HUES6 (cell line): ENCODE measurements at regions not wholly inside any gene's neighbourhood (a gene's known extent, or its start where the extent isn't known, plus 50 kb on each side); places are given as distances from the start of the nearest gene placed in this dataset.

Experiments used
- H3K27ac ChIP-seq: 2 replicates; pipeline ENCODE4 v1.7.0; 2013; ENCODE audit warnings: low read depth, mild to moderate bottlenecking, low read length, inconsistent platforms
- H3K27me3 ChIP-seq: 2 replicates; pipeline ENCODE4 v1.6.1; 2013; ENCODE audit warnings: low read length; ENCODE audit not compliant: control insufficient read depth, insufficient read depth
- H3K36me3 ChIP-seq: 2 replicates; pipeline ENCODE4 v1.6.1; 2013; ENCODE audit warnings: low read length; ENCODE audit not compliant: control insufficient read depth, insufficient read depth
- H3K4me1 ChIP-seq: 2 replicates; pipeline ENCODE4 v1.6.1; 2013; ENCODE audit warnings: low read length; ENCODE audit not compliant: control insufficient read depth, insufficient read depth
- H3K4me3 ChIP-seq: 2 replicates; pipeline ENCODE4 v1.5.1; 2013; ENCODE audit warnings: low read depth, low read length
- H3K9ac ChIP-seq: one replicate; pipeline ENCODE4 v1.6.1; 2013; ENCODE audit warnings: mild to moderate bottlenecking, low read length
- H3K9me3 ChIP-seq: 2 replicates; pipeline ENCODE4 v1.6.1; 2013; ENCODE audit warnings: low read depth, low read length; ENCODE audit not compliant: control insufficient read depth, insufficient read depth

DNA sequence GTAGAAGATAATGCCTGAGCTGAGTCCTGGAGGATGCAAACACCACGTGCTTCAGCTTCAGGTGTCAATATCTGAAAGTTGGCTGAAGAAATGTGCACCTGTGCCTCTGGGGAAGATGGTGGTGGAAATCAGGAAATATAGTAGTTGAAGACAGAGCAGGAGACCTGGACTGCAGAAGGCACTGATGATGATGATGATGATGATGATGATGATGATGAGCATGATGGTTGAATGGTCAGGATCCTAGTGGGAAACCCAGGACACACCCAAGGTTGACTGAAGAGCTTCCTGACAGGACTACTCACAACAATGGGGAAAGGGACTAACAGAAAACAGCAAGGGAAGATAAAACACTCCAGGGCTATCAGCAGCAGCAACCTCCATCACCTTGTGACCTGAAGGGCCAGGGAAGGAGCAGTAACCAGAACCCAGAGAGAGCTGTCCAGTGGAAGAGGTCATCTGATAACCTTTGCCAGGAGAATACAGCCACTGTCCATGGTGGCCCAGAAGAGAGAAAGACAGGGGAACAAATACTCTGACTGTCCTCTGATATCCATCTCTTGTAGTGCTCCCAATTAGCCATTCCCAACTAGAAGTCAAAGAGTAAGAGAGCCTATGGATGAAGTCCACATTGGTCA, 170.3 kb downstream of the TSHZ3 start:
- Histone ChIP-seq H3K36me3 (no peaks in the 10 kb centered on the region), H3K4me1 (no peaks in the 10 kb centered on the region; the same call in 1 of the 2 replicates)

GRCh38 chr19:31177246-31177645, 172.0 kb downstream of the TSHZ3 start:
- Histone ChIP-seq H3K9me3 (no peaks in the 10 kb centered on the region), H3K4me3 (no peak overlapping the region), H3K27ac (no peak overlapping the region), H3K36me3 (no peaks in the 10 kb centered on the region), H3K9ac (no peak overlapping the region), H3K27me3 (no peaks in the 10 kb centered on the region), H3K4me1 (no peaks in the 10 kb centered on the region; the same call in 1 of the 2 replicates)

More for the DNA sequence above, 170.3 kb downstream of the TSHZ3 start:
- Histone ChIP-seq H3K9ac (no peak overlapping the region), H3K27ac (no peak overlapping the region), H3K4me3 (no peak overlapping the region), H3K9me3 (no peaks in the 10 kb centered on the region), H3K27me3 (no peaks in the 10 kb centered on the region)

DNA sequence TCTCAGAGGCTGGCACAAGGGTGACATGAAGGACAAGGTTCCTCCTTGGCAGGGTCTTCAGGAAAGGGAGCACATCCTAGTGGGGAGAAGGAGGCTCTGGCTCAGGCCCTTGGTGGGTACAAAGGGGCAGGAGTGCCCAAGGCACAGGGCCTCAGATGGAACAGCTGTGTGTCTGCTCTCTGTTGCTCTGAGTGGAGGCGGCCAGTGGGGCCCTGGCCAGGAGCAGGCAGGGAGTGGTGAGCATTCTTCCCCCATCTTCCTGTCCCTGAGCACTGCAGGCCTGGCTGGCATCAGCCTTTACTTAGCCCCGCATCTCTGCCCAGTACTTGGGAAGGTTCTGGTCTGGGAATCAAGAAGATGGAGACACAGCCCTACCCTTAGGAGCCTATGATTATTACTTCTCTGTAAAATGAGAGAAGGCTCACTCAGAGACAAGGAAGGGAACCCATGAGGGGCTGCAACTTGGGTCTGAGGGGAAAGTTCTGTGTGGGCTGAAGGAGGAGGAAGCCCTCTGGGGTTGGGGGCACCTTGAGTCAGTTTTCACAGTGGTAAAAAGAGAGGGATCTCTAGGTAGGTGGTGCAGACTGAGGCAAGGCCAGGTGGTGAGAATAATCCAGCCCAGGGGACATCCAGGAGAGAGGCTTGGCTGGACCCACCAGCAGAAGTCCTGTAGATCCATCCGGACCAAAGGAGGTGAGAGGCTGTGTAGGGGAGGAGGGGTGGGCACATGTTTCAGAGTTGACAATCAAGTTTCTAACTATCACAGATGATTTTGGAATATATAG, 173.5 kb downstream of the TSHZ3 start:
- no peak overlapping the region for H3K9ac ChIP-seq
- H3K4me3 ChIP-seq, result no peak overlapping the region
- H3K27ac ChIP-seq, result no peak overlapping the region
- no peaks in the 10 kb centered on the region for H3K36me3 ChIP-seq
- no peaks in the 10 kb centered on the region for H3K27me3 ChIP-seq
- H3K9me3 ChIP-seq, result no peaks in the 10 kb centered on the region
- no peaks in the 10 kb centered on the region; the same call in 1 of the 2 replicates for H3K4me1 ChIP-seq

- no peak overlapping the region for H3K27ac ChIP-seq
- H3K9ac ChIP-seq, result no peak overlapping the region
- no peaks in the 10 kb centered on the region for H3K36me3 ChIP-seq
- H3K4me1 ChIP-seq, result no peaks in the 10 kb centered on the region
- H3K27me3 ChIP-seq, result no peaks in the 10 kb centered on the region
- no peaks in the 10 kb centered on the region for H3K9me3 ChIP-seq
- H3K4me3 ChIP-seq, result no peak overlapping the region
Measured at GRCh38 chr19:31174948-31175347, 174.3 kb downstream of the TSHZ3 start.

DNA sequence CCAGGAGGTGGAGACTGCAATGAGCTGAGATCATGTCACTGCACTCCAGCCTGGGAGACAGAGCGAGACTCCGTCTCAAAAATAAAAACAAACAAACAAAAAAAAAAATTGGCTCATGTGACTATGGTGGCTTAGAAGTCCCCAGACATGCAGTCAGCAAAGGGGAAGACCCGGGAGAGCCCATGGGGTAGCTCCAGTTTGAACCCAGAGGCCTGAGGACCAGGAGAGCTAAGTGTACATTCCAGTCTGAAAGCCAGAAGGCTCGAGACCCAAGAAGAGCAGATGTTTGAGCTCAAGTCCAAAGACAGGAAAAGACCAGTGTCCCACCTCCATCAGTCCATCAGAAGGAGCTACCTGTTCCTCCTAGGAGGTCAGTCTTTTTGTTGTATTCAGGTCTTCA, 175.2 kb downstream of the TSHZ3 start:
- no peaks in the 10 kb centered on the region for H3K36me3 ChIP-seq

GRCh38 chr19:31171936-31172335, 177.3 kb downstream of the TSHZ3 start:
- Histone ChIP-seq H3K27me3 (no peaks in the 10 kb centered on the region), H3K4me1 (no peaks in the 10 kb centered on the region), H3K9ac (no peak overlapping the region), H3K36me3 (no peaks in the 10 kb centered on the region), H3K27ac (no peak overlapping the region), H3K4me3 (no peak overlapping the region), H3K9me3 (no peaks in the 10 kb centered on the region)

More for the DNA sequence above, 175.2 kb downstream of the TSHZ3 start:
- H3K9me3 ChIP-seq, result no peaks in the 10 kb centered on the region
- H3K27me3 ChIP-seq, result no peaks in the 10 kb centered on the region
- no peaks in the 10 kb centered on the region for H3K4me1 ChIP-seq
- H3K9ac ChIP-seq, result no peak overlapping the region
- H3K4me3 ChIP-seq, result no peak overlapping the region
- no peak overlapping the region for H3K27ac ChIP-seq

GRCh38 chr19:31170046-31170445, 179.2 kb downstream of the TSHZ3 start:
- H3K9me3 ChIP-seq, result no peaks in the 10 kb centered on the region
- H3K9ac ChIP-seq, result no peak overlapping the region
- no peaks in the 10 kb centered on the region for H3K36me3 ChIP-seq
- no peak overlapping the region for H3K27ac ChIP-seq
- no peak overlapping the region for H3K4me3 ChIP-seq
- no peaks in the 10 kb centered on the region for H3K4me1 ChIP-seq
- H3K27me3 ChIP-seq, result no peaks in the 10 kb centered on the region

- H3K4me3 ChIP-seq, result no peak overlapping the region
- no peak overlapping the region for H3K27ac ChIP-seq
- no peaks in the 10 kb centered on the region for H3K27me3 ChIP-seq
- H3K9me3 ChIP-seq, result no peaks in the 10 kb centered on the region
- no peak overlapping the region for H3K9ac ChIP-seq
- H3K4me1 ChIP-seq, result no peaks in the 10 kb centered on the region
- H3K36me3 ChIP-seq, result no peaks in the 10 kb centered on the region
Measured at GRCh38 chr19:31168106-31168625, 181.1 kb downstream of the TSHZ3 start.

GRCh38 chr19:31167690-31168089, 181.5 kb downstream of the TSHZ3 start:
- no peak overlapping the region for H3K4me3 ChIP-seq
- H3K36me3 ChIP-seq, result no peaks in the 10 kb centered on the region
- no peaks in the 10 kb centered on the region for H3K27me3 ChIP-seq
- H3K4me1 ChIP-seq, result no peaks in the 10 kb centered on the region
- H3K9ac ChIP-seq, result no peak overlapping the region
- H3K27ac ChIP-seq, result no peak overlapping the region
- no peaks in the 10 kb centered on the region for H3K9me3 ChIP-seq

- H3K9me3 ChIP-seq, result no peaks in the 10 kb centered on the region
- no peak overlapping the region for H3K27ac ChIP-seq
- H3K36me3 ChIP-seq, result no peaks in the 10 kb centered on the region
- no peak overlapping the region for H3K9ac ChIP-seq
- no peaks in the 10 kb centered on the region for H3K27me3 ChIP-seq
- no peaks in the 10 kb centered on the region for H3K4me1 ChIP-seq
- H3K4me3 ChIP-seq, result no peak overlapping the region
Measured at GRCh38 chr19:31166206-31166605, 183.0 kb downstream of the TSHZ3 start.

DNA sequence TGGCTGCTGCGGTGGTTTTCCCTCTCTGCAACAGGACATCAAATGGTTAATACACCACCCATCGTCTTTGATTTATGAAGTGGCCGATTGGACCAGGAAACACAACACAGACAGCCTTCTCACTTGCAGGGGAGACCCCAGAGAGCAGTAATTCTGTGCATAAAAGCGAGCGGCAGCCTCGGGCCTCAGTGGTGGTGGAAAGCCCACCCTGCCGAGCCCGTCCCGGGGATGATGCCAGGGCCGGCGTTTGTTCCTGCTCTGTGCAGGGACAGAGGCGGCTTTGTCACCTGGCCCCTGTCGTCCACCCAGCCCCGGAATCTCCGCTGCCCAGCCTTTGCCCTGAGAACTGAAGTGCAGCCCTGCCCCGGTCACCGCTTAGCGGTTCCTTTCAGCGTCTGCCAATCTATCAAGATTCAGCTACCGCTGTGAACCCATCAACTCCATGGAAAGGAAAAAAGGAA, 184.4 kb downstream of the TSHZ3 start:
- H3K27me3 ChIP-seq, result no peaks in the 10 kb centered on the region
- H3K4me1 ChIP-seq, result no peaks in the 10 kb centered on the region
- no peak overlapping the region for H3K9ac ChIP-seq
- no peaks in the 10 kb centered on the region for H3K9me3 ChIP-seq
- no peaks in the 10 kb centered on the region for H3K36me3 ChIP-seq
- no peak overlapping the region for H3K4me3 ChIP-seq
- no peak overlapping the region for H3K27ac ChIP-seq
